GM12878 (cell line): ENCODE measurements at regions not wholly inside any gene's neighbourhood (a gene's known extent, or its start where the extent isn't known, plus 50 kb on each side); places are given as distances from the start of the nearest gene placed in this dataset.

Experiments
- ATAC-seq: fragments of 200-7000 bp; cut with Tn5 transposase; 3 replicates; pipeline ENCODE4 v1.9.1; 2020; ENCODE audit warnings: mild to moderate bottlenecking, moderate library complexity
- BruUV-seq: library from RNA; stranded (reverse); fragments of 400-500 nt; replicated peaks from 2 replicates; lab custom pipeline; 2021; lab: Mats Ljungman, UMichigan
- CTCF ChIA-PET: fragments of 300-600 bp; sonication (Branson Sonifier 250); formaldehyde crosslinking; extraction: SDS; loops from one replicate; lab custom pipeline; 2021; ENCODE audit warnings: inconsistent platforms; lab: Yijun Ruan, JAX
- POLR2A ChIA-PET: fragments of 350-600 bp; formaldehyde crosslinking; extraction: SDS; loops from one replicate; lab custom pipeline; 2021; ENCODE audit warnings: inconsistent platforms; lab: Charles Lee
- RAD21 ChIA-PET: fragments of 300-600 bp; sonication (Branson Sonifier 250); formaldehyde crosslinking; loops from one replicate; lab custom pipeline; 2023; ENCODE audit warnings: antibody characterized with exemption; ENCODE audit not compliant: unreplicated experiment; lab: Charles Lee
- SMC1A ChIA-PET: fragments of 300-600 bp; sonication (Branson Sonifier 250); formaldehyde crosslinking; loops from one replicate; lab custom pipeline; 2023; ENCODE audit not compliant: unreplicated experiment, uncharacterized antibody; lab: Charles Lee
- DNase-seq: peaks from one replicate; pipeline ENCODE4 v3.0.0-alpha.2; 2011; ENCODE audit warnings: low read depth, low spot score
- FAIRE-seq: peaks from 3 replicates; lab custom pipeline; 2011; peaks lifted over from hg19 to GRCh38; lab: Jason Lieb, UNC
- H2AFZ ChIP-seq: 2 replicates; pipeline ENCODE4 v1.6.0; 2011; ENCODE audit warnings: low read depth, low read length, control low read depth; ENCODE audit not compliant: control insufficient read depth
- H3K27ac ChIP-seq: 2 replicates; pipeline ENCODE4 v1.5.1; 2011; ENCODE audit warnings: control low read depth; ENCODE audit not compliant: control insufficient read depth, insufficient read depth
- H3K27me3 ChIP-seq, 2 experiments: replicated peaks in 1 of 2; 2 replicates each; pipeline versions ENCODE4 v1.6.0 to v1.6.1; 2011; ENCODE audit warnings: low read length in 1 of 2; ENCODE audit not compliant: control insufficient read depth in 2 of 2, insufficient read depth in 2 of 2
- H3K36me3 ChIP-seq, 2 experiments: 2 replicates each; pipeline ENCODE4 v1.5.1; 2011; ENCODE audit warnings: low read length in 1 of 2; ENCODE audit not compliant: control insufficient read depth in 2 of 2, insufficient read depth in 2 of 2
- H3K4me1 ChIP-seq: 2 replicates; pipeline ENCODE4 v1.6.1; 2011; ENCODE audit warnings: mild to moderate bottlenecking, low read length, moderate library complexity, mixed read lengths; ENCODE audit not compliant: control insufficient read depth, insufficient read depth
- H3K4me2 ChIP-seq: 2 replicates; pipeline ENCODE4 v1.6.0; 2011; ENCODE audit warnings: control low read depth; ENCODE audit not compliant: control insufficient read depth, insufficient read depth
- H3K4me3 ChIP-seq: fragments of 200-600 bp; sonication (generic); 2 replicates; pipeline ENCODE4 v1.5.1; 2016
- H3K79me2 ChIP-seq: 2 replicates; pipeline ENCODE4 v1.6.0; 2011; ENCODE audit warnings: low read length; ENCODE audit not compliant: control insufficient read depth, insufficient read depth
- H3K9ac ChIP-seq: 2 replicates; pipeline ENCODE4 v1.8.0; 2011; ENCODE audit warnings: low read length, control low read depth, mixed read lengths; ENCODE audit not compliant: control insufficient read depth, insufficient read depth
- H3K9me3 ChIP-seq: replicated peaks from 3 replicates; pipeline ENCODE4 v1.5.1; 2011; ENCODE audit warnings: mild to moderate bottlenecking, low read length; ENCODE audit not compliant: control insufficient read depth, insufficient read depth
- H4K20me1 ChIP-seq: 2 replicates; pipeline ENCODE4 v1.6.0; 2011; ENCODE audit not compliant: control insufficient read depth, insufficient read depth
- CBX3 ChIP-seq: fragments of 200-600 bp; sonication (generic); IDR thresholded peaks from 2 replicates; pipeline ENCODE4 v1.6.1; 2016; ENCODE audit warnings: low read depth, borderline replicate concordance
- CTCF ChIP-seq, 3 experiments: IDR thresholded peaks in 2 of 3; conservative IDR thresholded peaks in 1 of 3; 2 replicates each; pipeline ENCODE4 v1.5.1; 2011; ENCODE audit warnings: low read depth in 3 of 3, low read length in 3 of 3, mild to moderate bottlenecking in 3 of 3, control low read depth in 2 of 3, moderate library complexity in 2 of 3, inconsistent platforms in 1 of 3, mixed read lengths in 1 of 3; ENCODE audit not compliant: control insufficient read depth in 2 of 3, insufficient read depth in 1 of 3; ENCODE audit errors: extremely low read depth in 1 of 3
- IRF4 ChIP-seq: IDR thresholded peaks from 2 replicates; pipeline ENCODE4 v1.6.1; 2011; ENCODE audit warnings: low read depth, low read length
- MEF2A ChIP-seq: IDR thresholded peaks from 2 replicates; pipeline ENCODE4 v1.6.1; 2011; ENCODE audit warnings: low read depth, mild to moderate bottlenecking, low read length, moderate library complexity; ENCODE audit not compliant: insufficient read depth
- RAD21 ChIP-seq: IDR thresholded peaks from 2 replicates; pipeline ENCODE4 v1.6.1; 2011; ENCODE audit warnings: mild to moderate bottlenecking, low read depth, low read length, moderate library complexity; ENCODE audit not compliant: insufficient read depth
- WGBS: methylation state at CpG from one replicate; pipeline ENCODE4 v1.1.6; 2016; ENCODE audit warnings: low lambda C conversion rate; ENCODE audit not compliant: insufficient replicate concordance, insufficient coverage; ENCODE audit errors: missing lambda C conversion rate; 5-methylcytosine and 5-hydroxymethylcytosine counted together
- in situ Hi-C: fragments of 300-500 bp; cut with MboI; formaldehyde crosslinking; loops from 9 replicates; pipeline ENCODE4 v1.14.3; 2018; ENCODE audit warnings: mixed read lengths
- intact Hi-C: fragments of 100-400 bp; cut with micrococcal nuclease; formaldehyde crosslinking; loops from one replicate; pipeline ENCODE4 v1.14.2; 2022; ENCODE audit not compliant: unreplicated experiment

- H3K27me3 ChIP-seq, result no peaks in the 10 kb centered on the region
- ATAC-seq (peak; percentile 72), FAIRE-seq (no peak)
- H3K27ac ChIP-seq, result no peak overlapping the region
- no peaks in the 10 kb centered on the region for H3K36me3 ChIP-seq
- WGBS, result 15% methylated on average over 2 of the region's 2 CpGs
- no peak overlapping the region for H3K4me3 ChIP-seq
- in situ Hi-C loops (no loop called here), intact Hi-C loops (loop anchor here (5.0 kb wide), 1 partner anchor 1759 kb away; the partner anchor contains the start of gene PCDH10)
- POLR2A ChIA-PET, result no interaction called here
- TF ChIP-seq CTCF (IDR thresholded peaks at IDR 0.05 in 2 of 3, conservative IDR thresholded peaks at IDR 0.05 in 1 of 3; ENCODE audit: control insufficient read depth in 2 of 3, extremely low read depth in 1 of 3, insufficient read depth in 1 of 3, low read depth in 3 of 3, low read length in 3 of 3) (peak in 2 of 3 experiments; percentile 15 to 34; a peak in 2 of 6 replicates), IRF4 (no peak), RAD21 (peak; percentile 27; the same call in 1 of the 2 replicates)
- TF ChIP-seq, all 136 proteins: peak for 2
- BruUV-seq, result no TSS peak
- DNase-seq, result no peak
- Histone ChIP-seq H3K79me2 (no peaks in the 10 kb centered on the region), H3K4me2 (no peak overlapping the region), H2AFZ (no peak overlapping the region), H3K4me1 (no peaks in the 10 kb centered on the region), H3K9ac (no peak overlapping the region), H3K9me3 (no peaks in the 10 kb centered on the region), H4K20me1 (no peaks in the 10 kb centered on the region)
- RAD21 ChIA-PET, result no interaction called here
- SMC1A ChIA-PET, result no interaction called here
- CTCF ChIA-PET, result interaction anchor here (0.7 to 1.0 kb wide), 3 partner anchors 70 to 1760 kb away, joined by 3 to 4 read pairs (median 3); no protein-coding TSS in a partner anchor
These were observed 704.9 kb upstream of the PABPC4L start for GRCh38 chr4:134906404-134907023.

GRCh38 chr4:134905061-134905460, 703.5 kb upstream of the PABPC4L start:
- CTCF ChIA-PET, result no interaction called here
- no peaks in the 10 kb centered on the region for H3K36me3 ChIP-seq
- no peak overlapping the region for H3K4me3 ChIP-seq
- no peaks in the 10 kb centered on the region for H3K79me2 ChIP-seq
- H3K4me1 ChIP-seq, result no peaks in the 10 kb centered on the region
- 0% methylated on average over 1 of the region's 1 CpG for WGBS
- H3K4me2 ChIP-seq, result no peak overlapping the region
- no peak overlapping the region for H3K9ac ChIP-seq
- no peak overlapping the region for H3K27ac ChIP-seq
- no peak for FAIRE-seq
- DNase-seq, result no peak
- no peak overlapping the region for H2AFZ ChIP-seq
- TF ChIP-seq MEF2A (no peak), CBX3 (no peak)
- intact Hi-C loops (loop anchor here (5.0 kb wide), 1 partner anchor 1758 kb away; the partner anchor contains the start of gene PCDH10), in situ Hi-C loops (no loop called here)
- H4K20me1 ChIP-seq, result no peaks in the 10 kb centered on the region
- RAD21 ChIA-PET, result no interaction called here
- POLR2A ChIA-PET, result no interaction called here
- SMC1A ChIA-PET, result no interaction called here
- BruUV-seq, result no TSS peak
- H3K27me3 ChIP-seq, result no peaks in the 10 kb centered on the region
- ATAC-seq, result no peak
- H3K9me3 ChIP-seq, result no peaks in the 10 kb centered on the region
